GM12865 (cell line): ENCODE measurements at regions not wholly inside any gene's neighbourhood (a gene's known extent, or its start where the extent isn't known, plus 50 kb on each side); places are given as distances from the start of the nearest gene placed in this dataset.

Experiments used
- DNase-seq: peaks from one replicate; pipeline ENCODE4 v3.0.0; 2010; ENCODE audit warnings: low read depth
- H3K4me3 ChIP-seq: 2 replicates; pipeline ENCODE4 v1.5.1; 2011; ENCODE audit warnings: mild to moderate bottlenecking, low read depth, low read length, control low read depth
- CTCF ChIP-seq: IDR thresholded peaks from 2 replicates; pipeline ENCODE4 v1.5.1; 2011; ENCODE audit warnings: low read length, control low read depth, low read depth, inconsistent platforms; ENCODE audit not compliant: insufficient read depth; ENCODE audit errors: missing control alignments

DNA sequence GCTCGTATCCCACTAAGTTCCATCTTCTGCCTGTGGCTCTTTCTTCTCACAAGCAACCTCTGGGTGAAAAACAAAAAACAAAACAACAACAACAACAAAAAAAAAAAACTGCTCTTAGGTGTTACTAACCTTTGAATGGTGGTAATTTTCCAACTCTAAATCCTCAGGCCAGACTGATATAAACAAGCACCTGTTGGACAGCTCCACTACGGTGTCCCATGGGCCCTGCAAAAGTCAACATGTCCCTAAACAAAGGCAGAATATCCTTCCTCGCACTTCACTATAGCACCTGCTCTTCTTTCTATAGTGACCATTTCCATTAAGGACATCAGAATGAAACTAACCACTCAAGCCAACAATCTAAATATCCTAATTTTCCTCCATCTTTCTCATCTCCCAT lies 54.6 kb upstream of the PARM1 start:
- no peak overlapping the region for H3K4me3 ChIP-seq
- TF ChIP-seq CTCF: no peak
- DNase-seq: no peak

GRCh38 chr4:74875451-74875850 lies 57.5 kb upstream of the PARM1 start:
- peak; percentile 4 for DNase-seq
- H3K4me3 ChIP-seq: no peak overlapping the region
- no peak for TF ChIP-seq CTCF

DNA sequence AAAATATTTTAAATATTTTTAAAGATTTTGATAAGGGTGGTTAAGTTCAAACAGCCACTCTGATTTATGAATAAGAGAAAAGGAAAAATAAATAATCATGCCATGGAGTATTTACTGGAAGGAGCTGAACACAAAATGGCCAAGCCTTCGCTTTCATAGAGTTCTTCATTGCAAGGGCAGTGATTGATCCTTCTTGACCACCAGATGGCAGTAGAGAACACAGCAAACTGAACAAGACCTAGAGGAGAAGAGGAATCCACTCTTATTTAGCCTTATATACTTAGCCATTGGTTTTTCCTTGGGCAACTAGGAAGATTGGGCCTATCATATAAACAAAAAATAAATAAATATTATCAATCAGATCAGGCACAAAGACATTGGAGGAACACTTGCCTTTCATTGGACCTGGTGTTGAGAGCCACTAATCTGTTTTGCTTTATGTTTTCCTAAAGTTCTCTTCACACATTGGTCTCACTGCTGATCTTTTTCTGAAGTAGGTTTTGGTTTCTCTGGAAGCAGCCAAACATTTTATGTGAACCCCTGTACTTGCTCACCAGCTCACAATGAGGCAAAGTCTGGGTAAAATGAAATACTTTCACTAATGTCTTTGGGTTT lies 58.1 kb upstream of the PARM1 start:
- peak; percentile 88 for TF ChIP-seq CTCF
- no peak overlapping the region for H3K4me3 ChIP-seq
- peak; percentile 82 for DNase-seq

DNA sequence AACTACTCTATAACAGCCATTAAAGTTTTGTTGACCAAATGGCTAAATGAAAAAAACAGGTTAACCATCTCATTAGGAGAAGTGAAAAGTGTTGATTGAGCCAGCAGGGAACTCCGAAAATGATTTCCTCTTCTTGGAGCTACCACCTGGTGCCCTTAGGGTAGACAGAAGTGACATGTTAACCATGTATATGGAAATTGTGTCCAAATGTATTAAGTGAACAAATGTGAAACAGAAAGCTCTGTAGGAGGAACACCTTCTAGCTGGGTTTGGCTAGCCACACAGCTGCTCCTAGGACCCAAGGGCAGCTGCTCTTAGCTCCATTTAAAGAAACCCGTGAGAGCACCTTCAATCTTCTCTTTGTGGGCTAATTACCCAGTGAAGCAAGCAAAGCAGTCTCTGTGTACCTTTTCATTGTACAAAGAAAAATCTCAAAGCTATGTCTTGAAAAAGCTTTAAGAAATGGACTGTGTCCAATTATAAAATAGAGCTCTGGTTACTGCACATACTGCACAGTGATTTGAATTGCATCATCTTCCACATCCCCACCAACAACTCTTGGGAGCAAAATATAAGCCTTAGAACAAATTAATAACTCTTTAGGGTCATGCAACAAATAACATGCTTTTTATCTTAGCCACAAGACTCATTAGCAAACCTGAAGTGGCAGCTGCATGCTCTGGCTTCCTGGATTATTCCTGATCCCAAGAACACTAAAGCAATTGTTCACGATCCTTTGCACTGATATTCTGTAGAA lies 59.2 kb upstream of the PARM1 start:
- no peak for TF ChIP-seq CTCF
- DNase-seq: peak; percentile 71

DNA sequence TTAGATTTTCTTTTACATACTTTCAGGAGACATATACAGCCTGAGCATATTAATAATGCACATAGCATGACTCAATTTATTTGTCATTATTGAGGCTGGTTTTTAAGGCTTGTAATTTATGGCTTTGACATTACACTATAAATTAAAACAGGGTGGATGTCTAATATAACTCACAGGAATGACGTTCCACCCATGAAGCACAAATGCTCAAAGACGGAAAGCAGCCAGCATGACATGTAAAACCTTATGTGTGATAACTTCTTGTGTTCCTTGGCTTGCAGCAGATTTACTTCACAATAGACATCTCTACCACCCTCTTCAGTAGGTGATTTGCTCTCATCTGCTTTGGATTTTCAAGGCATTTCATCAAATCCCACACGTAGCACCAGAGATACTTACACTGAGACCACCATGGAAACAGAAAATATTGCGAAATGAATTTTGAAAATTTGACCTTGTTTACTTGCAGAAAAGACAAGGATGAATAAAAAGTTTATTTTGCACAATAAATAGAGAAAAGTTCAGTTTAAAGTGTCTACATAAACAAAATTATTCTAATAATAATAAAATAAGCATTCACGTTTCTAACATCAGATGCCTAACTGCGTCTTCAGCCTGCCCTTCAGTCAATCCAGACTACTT lies 64.7 kb upstream of the BTC start:
- TF ChIP-seq CTCF: no peak
- H3K4me3 ChIP-seq: no peak overlapping the region
- DNase-seq: no peak

More for the DNA sequence above, 59.2 kb upstream of the PARM1 start:
- H3K4me3 ChIP-seq: no peak overlapping the region

DNA sequence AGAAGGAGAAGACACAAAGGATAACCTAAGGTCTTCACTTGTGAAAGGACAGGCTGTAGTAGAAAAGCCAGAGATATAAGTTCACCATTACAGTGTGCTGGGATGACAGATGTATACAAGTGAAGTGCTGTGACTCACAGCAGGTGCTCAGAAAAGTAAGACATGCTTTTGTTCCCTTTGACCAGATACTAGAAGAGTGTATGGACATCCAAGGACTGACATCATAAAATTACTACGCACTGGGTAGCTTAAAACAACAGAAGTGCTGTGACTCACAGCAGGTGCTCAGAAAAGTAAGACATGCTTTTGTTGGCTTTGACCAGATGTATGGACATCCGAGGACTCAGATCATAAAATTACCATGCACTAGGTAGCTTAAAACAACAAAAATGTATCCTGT lies 61.6 kb upstream of the BTC start:
- no peak for DNase-seq
- no peak overlapping the region for H3K4me3 ChIP-seq
- TF ChIP-seq CTCF: no peak

- TF ChIP-seq CTCF: no peak
- H3K4me3 ChIP-seq: no peak overlapping the region
- no peak for DNase-seq
These were observed 54.5 kb upstream of the BTC start for GRCh38 chr4:74848774-74849173.
